ENCODE measurements at regions not wholly inside any gene's neighbourhood (a gene's known extent, or its start where the extent isn't known, plus 50 kb on each side); places are given as distances from the start of the nearest gene placed in this dataset.

DNA sequence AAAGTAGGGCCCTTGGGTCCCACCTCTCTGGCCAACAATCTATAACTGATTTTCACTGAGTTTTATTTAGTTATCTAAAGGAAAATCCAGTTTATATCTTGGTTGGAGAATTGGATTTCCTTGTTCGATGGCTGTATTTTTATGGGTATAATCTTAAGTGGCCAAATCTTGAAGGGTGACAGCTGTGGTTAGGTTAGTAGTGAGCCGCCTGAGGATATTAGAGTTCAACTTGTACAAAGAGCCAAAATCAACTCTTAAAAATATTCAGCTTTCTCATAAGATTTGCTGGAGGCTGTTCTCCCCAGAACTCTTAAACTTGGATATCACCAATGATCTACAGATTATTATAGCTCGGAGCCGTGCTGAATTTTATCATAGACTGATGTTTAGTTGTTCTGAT lies 54.6 kb upstream of the UNC5C start:
- no peak overlapping the region for H3K4me3 ChIP-seq
- no peak for TF ChIP-seq POLR2AphosphoS5 (IDR thresholded peaks at IDR 0.05)
- TF ChIP-seq POLR2A (IDR thresholded peaks at IDR 0.05) = no peak
- TF ChIP-seq EP300 (IDR thresholded peaks at IDR 0.05) = no peak
- TF ChIP-seq, protein P1, sequence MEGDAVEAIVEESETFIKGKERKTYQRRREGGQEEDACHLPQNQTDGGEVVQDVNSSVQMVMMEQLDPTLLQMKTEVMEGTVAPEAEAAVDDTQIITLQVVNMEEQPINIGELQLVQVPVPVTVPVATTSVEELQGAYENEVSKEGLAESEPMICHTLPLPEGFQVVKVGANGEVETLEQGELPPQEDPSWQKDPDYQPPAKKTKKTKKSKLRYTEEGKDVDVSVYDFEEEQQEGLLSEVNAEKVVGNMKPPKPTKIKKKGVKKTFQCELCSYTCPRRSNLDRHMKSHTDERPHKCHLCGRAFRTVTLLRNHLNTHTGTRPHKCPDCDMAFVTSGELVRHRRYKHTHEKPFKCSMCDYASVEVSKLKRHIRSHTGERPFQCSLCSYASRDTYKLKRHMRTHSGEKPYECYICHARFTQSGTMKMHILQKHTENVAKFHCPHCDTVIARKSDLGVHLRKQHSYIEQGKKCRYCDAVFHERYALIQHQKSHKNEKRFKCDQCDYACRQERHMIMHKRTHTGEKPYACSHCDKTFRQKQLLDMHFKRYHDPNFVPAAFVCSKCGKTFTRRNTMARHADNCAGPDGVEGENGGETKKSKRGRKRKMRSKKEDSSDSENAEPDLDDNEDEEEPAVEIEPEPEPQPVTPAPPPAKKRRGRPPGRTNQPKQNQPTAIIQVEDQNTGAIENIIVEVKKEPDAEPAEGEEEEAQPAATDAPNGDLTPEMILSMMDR (IDR thresholded peaks at IDR 0.05) = no peak
- 80 to 90% methylated on average over 4 of the region's 4 CpGs for WGBS, 2 donors
- ATAC-seq (ENCODE audit: low FRiP score in 2 of 2) (no peak), DNase-seq (no peak)
- H3K27ac ChIP-seq = no peak overlapping the region
- no peaks in the 10 kb centered on the region for H3K27me3 ChIP-seq
- H3K36me3 ChIP-seq = no peaks in the 10 kb centered on the region
- H3K4me1 ChIP-seq = no peaks in the 10 kb centered on the region
- no peaks in the 10 kb centered on the region for H3K9me3 ChIP-seq

DNA sequence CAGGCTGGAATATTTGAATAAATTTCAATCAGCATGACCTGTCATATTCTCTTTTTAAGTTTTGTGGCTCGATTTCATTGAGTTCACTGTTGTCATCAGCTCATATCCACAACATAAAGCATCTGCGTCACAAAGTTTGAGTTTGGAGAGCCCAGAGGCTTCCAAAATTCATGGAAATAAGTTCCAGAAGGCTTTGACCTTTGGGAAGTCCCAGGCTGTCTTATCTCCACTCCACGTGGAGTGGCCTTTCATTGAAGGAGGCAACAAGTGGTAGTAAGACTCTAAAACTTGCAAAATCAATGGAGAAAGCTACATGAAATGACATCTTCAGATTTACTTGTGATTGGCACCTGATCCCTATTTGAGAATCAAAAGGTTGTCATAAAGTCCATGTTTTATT lies 54.1 kb upstream of the UNC5C start:
- no peak overlapping the region for H3K4me3 ChIP-seq
- H3K36me3 ChIP-seq = no peaks in the 10 kb centered on the region
- H3K9me3 ChIP-seq = no peaks in the 10 kb centered on the region
- TF ChIP-seq, protein P1 (IDR thresholded peaks at IDR 0.05) = no peak
- TF ChIP-seq EP300 (IDR thresholded peaks at IDR 0.05) (no peak), POLR2A (IDR thresholded peaks at IDR 0.05) (no peak), POLR2AphosphoS5 (IDR thresholded peaks at IDR 0.05) (no peak)
- no peak overlapping the region for H3K27ac ChIP-seq
- no peaks in the 10 kb centered on the region for H3K4me1 ChIP-seq
- WGBS, 2 donors = 60 to 68% methylated on average over 3 of the region's 3 CpGs
- ATAC-seq (ENCODE audit: low FRiP score in 2 of 2) (no peak), DNase-seq (no peak)
- no peaks in the 10 kb centered on the region for H3K27me3 ChIP-seq

DNA sequence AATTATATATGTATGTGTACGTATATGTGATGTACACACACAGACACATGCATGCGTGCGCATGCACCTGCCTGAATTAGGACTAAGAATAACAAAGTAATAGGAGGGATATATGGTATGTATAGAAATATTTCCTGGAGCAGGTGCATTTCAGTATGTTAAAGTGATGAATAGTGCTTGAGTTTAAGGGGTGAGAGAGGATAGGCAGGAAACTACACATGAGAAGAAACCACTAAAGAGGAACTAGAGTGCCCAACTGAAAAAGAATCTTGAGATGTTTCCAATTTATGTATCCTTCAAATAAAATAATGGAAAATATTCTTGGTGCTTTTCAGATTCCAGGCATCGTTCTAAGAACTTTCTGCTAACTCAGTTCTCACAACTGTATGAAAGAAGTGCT lies 52.6 kb upstream of the UNC5C start:
- TF ChIP-seq POLR2A (IDR thresholded peaks at IDR 0.05) (no peak), POLR2AphosphoS5 (IDR thresholded peaks at IDR 0.05) (no peak), EP300 (IDR thresholded peaks at IDR 0.05) (no peak)
- TF ChIP-seq, protein P1 (IDR thresholded peaks at IDR 0.05) = no peak
- Histone ChIP-seq H3K4me1 (no peaks in the 10 kb centered on the region), H3K9me3 (no peaks in the 10 kb centered on the region), H3K36me3 (no peaks in the 10 kb centered on the region), H3K27ac (no peak overlapping the region), H3K4me3 (no peak overlapping the region), H3K27me3 (no peaks in the 10 kb centered on the region)
- DNase-seq = no peak
- WGBS, 2 donors = 68 to 77% methylated on average over 4 of the region's 4 CpGs
- ATAC-seq (ENCODE audit: low FRiP score in 2 of 2) = no peak

DNA sequence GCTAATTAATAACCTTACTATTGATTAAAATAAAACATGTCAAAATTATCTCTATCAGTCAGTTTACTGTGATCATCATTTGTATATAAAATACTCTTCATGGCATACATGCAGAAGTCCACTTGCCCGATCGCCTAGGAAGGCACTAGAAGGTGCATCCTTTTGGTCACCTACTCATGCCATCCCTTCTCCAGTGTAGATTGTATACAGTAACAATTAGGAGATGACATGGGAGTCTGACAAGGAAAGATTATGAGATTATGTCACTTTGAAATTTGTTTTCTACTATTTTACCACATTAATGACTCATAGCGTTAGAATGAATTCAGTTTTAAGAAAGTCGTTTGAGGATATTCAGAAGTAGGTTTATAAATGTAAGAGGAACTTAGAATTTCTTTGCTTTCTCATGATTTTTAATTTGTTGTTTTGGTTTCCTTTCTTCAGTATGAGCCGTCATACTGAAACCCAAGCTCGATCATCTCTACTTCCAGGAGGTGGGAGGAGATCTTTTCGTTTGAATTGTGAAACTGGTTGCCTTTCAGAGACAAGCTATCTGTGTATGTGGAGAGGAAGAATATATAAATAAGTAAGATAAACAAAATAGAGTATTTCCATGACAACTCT lies 51.1 kb upstream of the UNC5C start:
- no peaks in the 10 kb centered on the region for H3K27me3 ChIP-seq
- no peaks in the 10 kb centered on the region for H3K36me3 ChIP-seq
- ATAC-seq (ENCODE audit: low FRiP score in 2 of 2) (peak in 1 of 2 donors; percentile 26), DNase-seq (no peak)
- H3K27ac ChIP-seq = no peak overlapping the region
- WGBS, 2 donors = 53 to 57% methylated on average over 7 of the region's 7 CpGs
- H3K9me3 ChIP-seq = no peaks in the 10 kb centered on the region
- H3K4me3 ChIP-seq = no peak overlapping the region
- TF ChIP-seq POLR2AphosphoS5 (IDR thresholded peaks at IDR 0.05) = no peak
- TF ChIP-seq EP300 (IDR thresholded peaks at IDR 0.05) = no peak
- no peak for TF ChIP-seq POLR2A (IDR thresholded peaks at IDR 0.05)
- TF ChIP-seq, protein P1 (IDR thresholded peaks at IDR 0.05) = no peak
- no peaks in the 10 kb centered on the region for H3K4me1 ChIP-seq
